ENCODE measurements at regions not wholly inside any gene's neighbourhood (a gene's known extent, or its start where the extent isn't known, plus 50 kb on each side); places are given as distances from the start of the nearest gene placed in this dataset.

DNA sequence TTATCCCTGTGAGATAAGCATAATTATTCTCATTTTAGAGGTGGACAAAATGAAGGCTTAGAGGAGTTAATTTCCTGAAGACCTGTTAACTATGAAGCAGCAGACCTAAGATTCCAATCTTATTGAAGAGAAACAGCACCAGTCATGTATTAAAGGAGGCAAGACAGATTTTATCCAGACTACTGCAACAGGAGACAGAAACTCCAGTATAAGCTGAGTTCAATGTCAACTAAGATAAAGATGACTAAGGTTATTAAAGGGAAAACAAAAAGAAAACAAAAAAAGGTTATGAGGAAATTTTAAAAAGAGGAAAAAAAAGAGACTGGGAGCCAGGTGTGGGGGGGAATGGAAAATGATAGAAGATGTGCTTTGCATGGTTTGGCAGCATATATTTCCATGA is 707.7 kb upstream of the NR2F2 start:
- no peak for DNase-seq
- Mint-ChIP-seq H3K4me3 (no peak overlapping the region), H3K27me3 (no peaks in the 10 kb centered on the region), H3K27ac (no peak overlapping the region), H3K4me1 (peaks cover 4 to 10% (median 6%) of the 10 kb centered on the region in 4 donors), H3K9me3 (peaks cover 3 to 21% (median 8%) of the 10 kb centered on the region in 8 donors), H3K36me3 (no peaks in the 10 kb centered on the region)
- H3K27me3 ChIP-seq (ENCODE audit: insufficient read depth, low read length): no peaks in the 10 kb centered on the region
- intact Hi-C loops (cut with micrococcal nuclease): no loop called here
- no peaks in the 10 kb centered on the region for H3K36me3 ChIP-seq (ENCODE audit: insufficient read depth, low read length)
- CTCF ChIA-PET (ENCODE audit: partially characterized antibody): no interaction called here
- POLR2A ChIA-PET (ENCODE audit: partially characterized antibody): no interaction called here
- no peak overlapping the region for H3K4me3 ChIP-seq (ENCODE audit: low read length in 2 of 2)
- no peaks in the 10 kb centered on the region for H3K9me3 ChIP-seq (ENCODE audit: control insufficient read depth in 1 of 2, low read length in 2 of 2)
- H3K4me1 ChIP-seq (ENCODE audit: insufficient read depth, low read length): peaks cover 3% of the 10 kb centered on the region
- H3K27ac ChIP-seq (ENCODE audit: low read depth, low read length): no peak overlapping the region

- Histone ChIP-seq H3K4me3 (ENCODE audit: low read length in 2 of 2) (no peak overlapping the region), H3K27ac (ENCODE audit: low read depth, low read length) (no peak overlapping the region), H3K36me3 (ENCODE audit: insufficient read depth, low read length) (no peaks in the 10 kb centered on the region), H3K4me1 (ENCODE audit: insufficient read depth, low read length) (peaks cover 3% of the 10 kb centered on the region), H3K27me3 (ENCODE audit: insufficient read depth, low read length) (no peaks in the 10 kb centered on the region), H3K9me3 (ENCODE audit: control insufficient read depth in 1 of 2, low read length in 2 of 2) (no peaks in the 10 kb centered on the region)
- H3K36me3 Mint-ChIP-seq: no peaks in the 10 kb centered on the region
- no peaks in the 10 kb centered on the region for H3K27me3 Mint-ChIP-seq
- H3K27ac Mint-ChIP-seq: no peak overlapping the region
- H3K9me3 Mint-ChIP-seq: peaks cover 0 to 19% (median 8%) of the 10 kb centered on the region in 8 donors
- intact Hi-C loops (cut with micrococcal nuclease): no loop called here
- DNase-seq: no peak
- peaks cover 4 to 10% (median 6%) of the 10 kb centered on the region in 4 donors for H3K4me1 Mint-ChIP-seq
- ChIA-PET POLR2A (ENCODE audit: partially characterized antibody) (no interaction called here), CTCF (ENCODE audit: partially characterized antibody) (no interaction called here)
- no peak overlapping the region for H3K4me3 Mint-ChIP-seq
Measured at GRCh38 chr15:95624100-95624499, 706.4 kb upstream of the NR2F2 start.

- no peak overlapping the region for H3K4me3 ChIP-seq (ENCODE audit: low read length in 2 of 2)
- H3K4me3 Mint-ChIP-seq: no peak overlapping the region
- POLR2A ChIA-PET (ENCODE audit: partially characterized antibody): no interaction called here
- peaks cover 0 to 19% (median 8%) of the 10 kb centered on the region in 8 donors for H3K9me3 Mint-ChIP-seq
- no peaks in the 10 kb centered on the region for H3K27me3 ChIP-seq (ENCODE audit: insufficient read depth, low read length)
- H3K4me1 Mint-ChIP-seq: peaks cover 4 to 10% (median 7%) of the 10 kb centered on the region in 4 donors
- intact Hi-C loops (cut with micrococcal nuclease): no loop called here
- no peaks in the 10 kb centered on the region for H3K36me3 Mint-ChIP-seq
- no peaks in the 10 kb centered on the region for H3K9me3 ChIP-seq (ENCODE audit: control insufficient read depth in 1 of 2, low read length in 2 of 2)
- no peak for DNase-seq
- H3K27ac ChIP-seq (ENCODE audit: low read depth, low read length): no peak overlapping the region
- H3K27ac Mint-ChIP-seq: peak overlapping the region in 1 of 7 donors; percentile 10
- CTCF ChIA-PET (ENCODE audit: partially characterized antibody): no interaction called here
- no peaks in the 10 kb centered on the region for H3K27me3 Mint-ChIP-seq
- no peaks in the 10 kb centered on the region for H3K36me3 ChIP-seq (ENCODE audit: insufficient read depth, low read length)
- peaks cover 3% of the 10 kb centered on the region for H3K4me1 ChIP-seq (ENCODE audit: insufficient read depth, low read length)
Measured at GRCh38 chr15:95624616-95625361, 705.7 kb upstream of the NR2F2 start.

DNA sequence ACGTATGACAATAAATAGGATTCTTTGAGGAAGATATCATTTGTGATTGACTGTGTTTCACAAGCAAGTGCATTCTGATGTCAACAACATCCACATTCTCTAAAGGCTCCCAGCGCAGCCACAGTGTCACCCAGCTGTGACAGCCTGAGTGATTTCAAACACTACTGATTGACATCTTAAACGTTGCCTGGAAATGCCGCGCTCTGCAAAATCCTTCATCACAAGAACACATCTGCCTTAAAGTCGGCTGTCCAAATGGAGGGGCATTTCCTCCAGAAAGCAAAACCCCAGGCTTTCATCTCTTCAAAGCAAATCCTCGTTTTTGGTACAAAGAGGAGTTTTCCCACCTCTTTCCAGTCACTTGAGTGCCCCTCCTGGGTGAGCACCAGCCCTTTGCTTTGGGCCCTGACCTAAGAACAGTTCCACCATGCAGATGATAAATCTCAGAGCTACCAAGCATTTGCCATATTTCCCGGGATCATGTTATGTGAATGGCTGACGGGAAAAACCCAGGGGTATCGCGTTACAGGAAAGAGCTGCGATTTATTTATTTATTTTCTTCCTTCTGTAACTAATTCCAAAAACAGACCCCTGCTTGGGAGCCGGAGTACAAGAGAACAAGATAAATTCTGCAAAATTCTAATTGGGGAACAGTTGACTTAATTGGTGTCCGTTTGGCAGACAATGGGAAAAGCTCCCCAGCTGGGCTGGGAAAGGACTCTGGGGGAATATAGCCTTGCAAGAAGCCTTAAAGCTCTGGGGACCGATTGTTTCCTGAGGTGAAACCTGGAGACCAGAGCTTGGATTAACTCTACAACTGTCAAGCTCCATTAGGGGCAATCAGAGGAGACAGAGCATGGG is 703.8 kb upstream of the NR2F2 start:
- no peaks in the 10 kb centered on the region for H3K36me3 Mint-ChIP-seq
- CTCF ChIA-PET (ENCODE audit: partially characterized antibody): interaction anchor here (1.3 kb wide), 1 partner anchor 13 kb away, joined by 4 read pairs; no protein-coding TSS in a partner anchor

GRCh38 chr15:95629503-95630168 is 700.9 kb upstream of the NR2F2 start:
- CTCF ChIA-PET (ENCODE audit: partially characterized antibody): no interaction called here

More for the DNA sequence above, 703.8 kb upstream of the NR2F2 start:
- POLR2A ChIA-PET (ENCODE audit: partially characterized antibody): no interaction called here
- Histone ChIP-seq H3K4me3 (ENCODE audit: low read length in 2 of 2) (no peak overlapping the region), H3K4me1 (ENCODE audit: insufficient read depth, low read length) (no peaks in the 10 kb centered on the region), H3K36me3 (ENCODE audit: insufficient read depth, low read length) (no peaks in the 10 kb centered on the region), H3K27ac (ENCODE audit: low read depth, low read length) (no peak overlapping the region), H3K27me3 (ENCODE audit: insufficient read depth, low read length) (no peaks in the 10 kb centered on the region), H3K9me3 (ENCODE audit: control insufficient read depth in 1 of 2, low read length in 2 of 2) (no peaks in the 10 kb centered on the region)
- Mint-ChIP-seq H3K4me3 (no peak overlapping the region), H3K27me3 (no peaks in the 10 kb centered on the region), H3K27ac (no peak overlapping the region), H3K4me1 (peaks cover 0 to 3% (median 0%) of the 10 kb centered on the region in 4 donors), H3K9me3 (peaks cover 0 to 17% (median 8%) of the 10 kb centered on the region in 8 donors)
- intact Hi-C loops (cut with micrococcal nuclease): no loop called here
- no peak for DNase-seq

GRCh38 chr15:95630683-95631082 is 699.8 kb upstream of the NR2F2 start:
- ChIA-PET CTCF (ENCODE audit: partially characterized antibody) (no interaction called here), POLR2A (ENCODE audit: partially characterized antibody) (no interaction called here)
- intact Hi-C loops (cut with micrococcal nuclease): no loop called here
- H3K9me3 ChIP-seq (ENCODE audit: control insufficient read depth in 1 of 2, low read length in 2 of 2): no peaks in the 10 kb centered on the region
- Mint-ChIP-seq H3K9me3 (peaks cover 0 to 5% (median 2%) of the 10 kb centered on the region in 8 donors), H3K4me3 (no peak overlapping the region), H3K27me3 (no peaks in the 10 kb centered on the region), H3K4me1 (peaks cover 0 to 3% (median 0%) of the 10 kb centered on the region in 4 donors), H3K27ac (no peak overlapping the region), H3K36me3 (no peaks in the 10 kb centered on the region)
- no peaks in the 10 kb centered on the region for H3K36me3 ChIP-seq (ENCODE audit: insufficient read depth, low read length)
- no peak overlapping the region for H3K27ac ChIP-seq (ENCODE audit: low read depth, low read length)
- H3K4me3 ChIP-seq (ENCODE audit: low read length in 2 of 2): no peak overlapping the region
- DNase-seq: no peak
- H3K4me1 ChIP-seq (ENCODE audit: insufficient read depth, low read length): no peaks in the 10 kb centered on the region
- no peaks in the 10 kb centered on the region for H3K27me3 ChIP-seq (ENCODE audit: insufficient read depth, low read length)

More at GRCh38 chr15:95629503-95630168, 700.9 kb upstream of the NR2F2 start:
- intact Hi-C loops (cut with micrococcal nuclease): no loop called here
- no peak overlapping the region for H3K27ac Mint-ChIP-seq
- Histone ChIP-seq H3K27ac (ENCODE audit: low read depth, low read length) (no peak overlapping the region), H3K9me3 (ENCODE audit: control insufficient read depth in 1 of 2, low read length in 2 of 2) (no peaks in the 10 kb centered on the region), H3K27me3 (ENCODE audit: insufficient read depth, low read length) (no peaks in the 10 kb centered on the region), H3K4me3 (ENCODE audit: low read length in 2 of 2) (no peak overlapping the region), H3K36me3 (ENCODE audit: insufficient read depth, low read length) (no peaks in the 10 kb centered on the region), H3K4me1 (ENCODE audit: insufficient read depth, low read length) (no peaks in the 10 kb centered on the region)
- H3K4me3 Mint-ChIP-seq: no peak overlapping the region
- H3K36me3 Mint-ChIP-seq: no peaks in the 10 kb centered on the region
- POLR2A ChIA-PET (ENCODE audit: partially characterized antibody): no interaction called here
- H3K9me3 Mint-ChIP-seq: peaks cover 0 to 4% (median 2%) of the 10 kb centered on the region in 8 donors
- no peak for DNase-seq
- no peaks in the 10 kb centered on the region for H3K27me3 Mint-ChIP-seq
- peaks cover 0 to 3% (median 0%) of the 10 kb centered on the region in 4 donors for H3K4me1 Mint-ChIP-seq

DNA sequence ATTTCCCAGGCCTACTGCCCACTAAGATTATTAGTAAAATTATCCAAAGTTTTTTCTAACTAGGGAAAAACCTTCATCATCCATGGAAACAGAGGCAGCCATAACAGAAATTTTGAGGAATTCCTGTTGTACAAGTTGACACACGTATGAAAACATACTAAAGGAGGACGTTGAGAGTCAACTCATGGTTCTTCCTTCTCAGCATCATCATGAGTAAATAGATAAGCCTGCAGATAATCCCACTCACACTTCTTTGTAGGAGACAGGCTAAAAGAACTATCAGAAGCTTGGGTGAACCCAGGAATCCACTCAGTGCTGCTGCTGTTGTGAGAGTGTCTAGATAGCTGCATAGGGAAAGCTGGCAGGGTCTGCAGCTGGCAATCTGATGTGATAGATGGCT is 694.8 kb upstream of the NR2F2 start:
- intact Hi-C loops (cut with micrococcal nuclease): no loop called here
- H3K4me3 Mint-ChIP-seq: no peak overlapping the region
- no peak overlapping the region for H3K4me3 ChIP-seq (ENCODE audit: low read length in 2 of 2)
- no peak overlapping the region for H3K27ac ChIP-seq (ENCODE audit: low read depth, low read length)
- H3K4me1 ChIP-seq (ENCODE audit: insufficient read depth, low read length): no peaks in the 10 kb centered on the region
- no peaks in the 10 kb centered on the region for H3K27me3 ChIP-seq (ENCODE audit: insufficient read depth, low read length)
- ChIA-PET CTCF (ENCODE audit: partially characterized antibody) (no interaction called here), POLR2A (ENCODE audit: partially characterized antibody) (no interaction called here)
- no peaks in the 10 kb centered on the region for H3K27me3 Mint-ChIP-seq
- no peaks in the 10 kb centered on the region for H3K36me3 ChIP-seq (ENCODE audit: insufficient read depth, low read length)
- no peak for DNase-seq
- peaks cover 0 to 9% (median 3%) of the 10 kb centered on the region in 8 donors for H3K9me3 Mint-ChIP-seq
- H3K27ac Mint-ChIP-seq: no peak overlapping the region
- no peaks in the 10 kb centered on the region for H3K9me3 ChIP-seq (ENCODE audit: control insufficient read depth in 1 of 2, low read length in 2 of 2)
- no peaks in the 10 kb centered on the region for H3K36me3 Mint-ChIP-seq
- H3K4me1 Mint-ChIP-seq: no peaks in the 10 kb centered on the region

All from CD4-positive, alpha-beta memory T cell (primary cell).